ENCODE measurements at regions not wholly inside any gene's neighbourhood (a gene's known extent, or its start where the extent isn't known, plus 50 kb on each side); places are given as distances from the start of the nearest gene placed in this dataset.

GRCh38 chr4:38279650-38280322, 319.6 kb downstream of the PTTG2 start:
- TF ChIP-seq CTCF (IDR thresholded peaks at IDR 0.05) (no peak), POLR2A (IDR thresholded peaks at IDR 0.05) (no peak)
